Panc1 (cell line): ENCODE measurements at regions not wholly inside any gene's neighbourhood (a gene's known extent, or its start where the extent isn't known, plus 50 kb on each side); places are given as distances from the start of the nearest gene placed in this dataset.

ENCODE experiments used
- ATAC-seq: fragments of 200-7000 bp; cut with Tn5 transposase; 2 replicates; pipeline ENCODE4 v1.9.1; 2020; ENCODE audit warnings: mild to moderate bottlenecking, moderate library complexity
- BruUV-seq: library from RNA; stranded (reverse); fragments of 400-500 nt; replicated peaks from 2 replicates; lab custom pipeline; 2021; lab: Mats Ljungman, UMichigan
- CTCF ChIA-PET: fragments of 300-600 bp; sonication (Branson Sonifier 250); formaldehyde crosslinking; loops from one replicate; lab custom pipeline; 2022; ENCODE audit warnings: antibody characterized with exemption; lab: Charles Lee
- POLR2A ChIA-PET: fragments of 300-600 bp; sonication (Branson Sonifier 250); formaldehyde crosslinking; loops from one replicate; lab custom pipeline; 2022; ENCODE audit warnings: antibody characterized with exemption; lab: Charles Lee
- DNase-seq: peaks from one replicate; pipeline ENCODE4 v3.0.0-alpha.2; 2010; ENCODE audit warnings: low read depth, low spot score
- H3K27ac ChIP-seq: 2 replicates; pipeline ENCODE4 v1.5.1; 2011; ENCODE audit warnings: mild to moderate bottlenecking, low read length, inconsistent platforms
- H3K27me3 ChIP-seq: fragments of 200-500 bp; sonication (Bioruptor generic); 2 replicates; pipeline ENCODE4 v1.6.0; 2014; ENCODE audit warnings: low read length, inconsistent platforms; ENCODE audit not compliant: control insufficient read depth, insufficient read depth
- H3K36me3 ChIP-seq: fragments of 200-500 bp; sonication (Bioruptor generic); 2 replicates; pipeline ENCODE4 v1.5.1; 2014; ENCODE audit warnings: inconsistent platforms, mild to moderate bottlenecking, low read length, moderate library complexity; ENCODE audit not compliant: control insufficient read depth, insufficient read depth
- H3K4me1 ChIP-seq: 2 replicates; pipeline ENCODE4 v1.5.1; 2011; ENCODE audit warnings: inconsistent platforms, mild to moderate bottlenecking, low read length, moderate library complexity; ENCODE audit not compliant: control insufficient read depth, insufficient read depth
- H3K4me3 ChIP-seq, 2 experiments: 2 replicates each; pipeline ENCODE4 v1.5.1; 2011 to 2012; ENCODE audit warnings: low read depth in 2 of 2, low read length in 2 of 2, mild to moderate bottlenecking in 2 of 2, inconsistent platforms in 1 of 2, moderate library complexity in 1 of 2
- H3K9me3 ChIP-seq: fragments of 200-500 bp; sonication (Bioruptor generic); 2 replicates; pipeline ENCODE4 v1.5.1; 2014; ENCODE audit warnings: low read depth, mild to moderate bottlenecking, inconsistent platforms, low read length, moderate library complexity; ENCODE audit not compliant: control insufficient read depth, insufficient read depth
- CTCF ChIP-seq: fragments of 450-650 bp; IDR thresholded peaks from 2 replicates; pipeline ENCODE4 v1.5.1; 2017; ENCODE audit warnings: mild to moderate bottlenecking
- POLR2AphosphoS5 ChIP-seq: IDR thresholded peaks from 2 replicates; pipeline ENCODE4 v1.6.1; 2012; ENCODE audit warnings: mild to moderate bottlenecking, low read depth, low read length, moderate library complexity
- REST ChIP-seq, 2 experiments: IDR thresholded peaks; 2 replicates each; pipeline ENCODE4 v1.6.1; 2011 to 2012; ENCODE audit warnings: low read depth in 2 of 2, control low read depth in 1 of 2, low read length in 1 of 2, mild to moderate bottlenecking in 1 of 2, moderate library complexity in 1 of 2; ENCODE audit not compliant: insufficient read depth in 1 of 2
- SIN3A ChIP-seq: IDR thresholded peaks from 2 replicates; pipeline ENCODE4 v1.6.1; 2012; ENCODE audit warnings: low read depth, mild to moderate bottlenecking, low read length, moderate library complexity, borderline replicate concordance; ENCODE audit not compliant: insufficient read depth
- TCF7L2 ChIP-seq: IDR thresholded peaks from 2 replicates; pipeline ENCODE4 v1.6.1; 2011; ENCODE audit warnings: mild to moderate bottlenecking, low read depth, low read length, inconsistent platforms
- in situ Hi-C: cut with HindIII; loops from 2 replicates; pipeline ENCODE4 v1.10.0; 2016; ENCODE audit warnings: low sequenced_read_pairs, low pct_unique_long_range_greater_than_20kb
- intact Hi-C: fragments of 100-400 bp; cut with micrococcal nuclease; formaldehyde crosslinking; loops from one replicate; pipeline ENCODE4 v1.10.0; 2022; ENCODE audit not compliant: unreplicated experiment

GRCh38 chr12:34601689-34602088 lies 579.4 kb downstream of the ALG10 start:
- ATAC-seq (no peak), DNase-seq (no peak)
- in situ Hi-C loops = no loop called here
- ChIA-PET POLR2A (no interaction called here), CTCF (no interaction called here)
- H3K27ac ChIP-seq = no peak overlapping the region
- H3K9me3 ChIP-seq = no peaks in the 10 kb centered on the region
- no peaks in the 10 kb centered on the region for H3K36me3 ChIP-seq
- intact Hi-C loops = loop anchor here (5.0 kb wide), 1 partner anchor 264 kb away; no protein-coding TSS in a partner anchor
- no peak overlapping the region for H3K4me3 ChIP-seq
- H3K27me3 ChIP-seq = peaks cover 9% of the 10 kb centered on the region; the same call in 1 of the 2 replicates
- peaks cover 8% of the 10 kb centered on the region for H3K4me1 ChIP-seq
- no TSS peak for BruUV-seq
- no peak for TF ChIP-seq CTCF
- TF ChIP-seq REST (IDR thresholded peaks at IDR 0.05; ENCODE audit: insufficient read depth in 1 of 2, low read depth in 2 of 2, low read length in 1 of 2) = no peak
- no peak for TF ChIP-seq TCF7L2
- TF ChIP-seq SIN3A = no peak
- no peak for TF ChIP-seq POLR2AphosphoS5

- CTCF ChIA-PET = no interaction called here
- no peak for ATAC-seq
- POLR2A ChIA-PET = no interaction called here
- TF ChIP-seq REST (IDR thresholded peaks at IDR 0.05; ENCODE audit: insufficient read depth in 1 of 2, low read depth in 2 of 2, low read length in 1 of 2) = no peak
- TF ChIP-seq TCF7L2 = no peak
- no peak for TF ChIP-seq POLR2AphosphoS5
- TF ChIP-seq CTCF = no peak
- TF ChIP-seq SIN3A = no peak
- Histone ChIP-seq H3K27ac (no peak overlapping the region), H3K4me1 (peaks cover 8% of the 10 kb centered on the region), H3K9me3 (no peaks in the 10 kb centered on the region), H3K27me3 (peaks cover 9% of the 10 kb centered on the region; the same call in 1 of the 2 replicates), H3K4me3 (no peak overlapping the region), H3K36me3 (no peaks in the 10 kb centered on the region)
- no peak for DNase-seq
- no TSS peak for BruUV-seq
- in situ Hi-C loops (no loop called here), intact Hi-C loops (loop anchor here (5.0 kb wide), 1 partner anchor 265 kb away; no protein-coding TSS in a partner anchor)
Measured at GRCh38 chr12:34602213-34602940, 580.1 kb downstream of the ALG10 start.
